Neuron (in vitro differentiated cells): ENCODE measurements at regions not wholly inside any gene's neighbourhood (a gene's known extent, or its start where the extent isn't known, plus 50 kb on each side); places are given as distances from the start of the nearest gene placed in this dataset.
"Not testable (repeated sequence)": the region's sequence is repeated elsewhere in the genome, so short reads cannot be mapped to it uniquely, and the experiment has no call there.

ENCODE experiments used
- H2AFZ ChIP-seq: one replicate; pipeline ENCODE4 v1.6.1; 2013; ENCODE audit warnings: low read depth, mild to moderate bottlenecking, inconsistent platforms, low read length, moderate library complexity
- H3K27me3 ChIP-seq: one replicate; pipeline ENCODE4 v1.6.1; 2013; ENCODE audit warnings: low read length; ENCODE audit not compliant: insufficient read depth
- H3K36me3 ChIP-seq: one replicate; pipeline ENCODE4 v1.6.1; 2013; ENCODE audit warnings: low read length; ENCODE audit not compliant: insufficient read depth
- H3K4me1 ChIP-seq: one replicate; pipeline ENCODE4 v1.6.1; 2013; ENCODE audit warnings: low read length; ENCODE audit not compliant: insufficient read depth
- H3K4me3 ChIP-seq: 2 replicates; pipeline ENCODE4 v1.5.1; 2013; ENCODE audit warnings: mild to moderate bottlenecking, low read length, moderate library complexity
- H3K9me3 ChIP-seq: one replicate; pipeline ENCODE4 v1.6.1; 2013; ENCODE audit warnings: low read length

DNA sequence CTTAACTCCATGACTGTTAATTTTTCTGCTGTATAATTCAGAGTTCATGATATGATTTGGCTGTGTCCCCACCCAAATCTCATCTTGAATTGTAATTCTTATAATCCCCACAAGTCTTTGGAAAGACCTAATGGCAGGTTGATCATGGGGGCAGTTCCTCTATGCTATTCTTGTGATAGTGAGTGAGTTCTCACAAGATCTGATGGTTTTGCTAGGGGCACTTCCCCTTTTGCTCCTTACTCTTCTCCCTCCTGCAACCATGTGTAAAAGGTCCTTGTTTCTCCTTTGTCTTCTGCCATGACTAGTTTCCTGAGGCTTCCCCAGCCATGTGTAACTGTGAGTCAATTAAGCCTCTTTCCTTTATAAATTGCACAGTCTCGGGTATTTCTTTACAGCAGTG, 1751.9 kb downstream of the ARAP2 start:
- H3K27me3 ChIP-seq: no peaks in the 10 kb centered on the region
- no peaks in the 10 kb centered on the region for H3K36me3 ChIP-seq
- no peaks in the 10 kb centered on the region for H3K9me3 ChIP-seq
- H3K4me1 ChIP-seq: no peaks in the 10 kb centered on the region
- H2AFZ ChIP-seq: no peak overlapping the region
- no peak overlapping the region for H3K4me3 ChIP-seq

DNA sequence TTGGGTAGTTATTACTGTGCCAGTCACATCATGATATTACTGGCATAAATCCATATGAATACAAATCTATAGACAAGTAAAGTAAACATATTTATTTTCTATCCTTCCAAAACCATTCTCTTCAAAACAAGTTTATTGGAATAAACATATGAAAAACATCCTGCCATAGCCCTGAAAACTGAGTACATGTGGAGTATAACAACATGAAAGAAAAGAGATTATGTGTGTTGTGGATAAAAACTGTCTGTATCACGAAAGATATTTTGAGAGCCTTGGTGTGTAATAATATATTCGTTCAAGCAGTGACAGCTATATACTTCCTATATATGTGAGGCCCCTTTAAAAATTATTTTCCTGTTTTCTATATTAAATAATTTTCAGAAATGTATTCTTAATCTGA, 1742.2 kb downstream of the ARAP2 start:
- Histone ChIP-seq H3K9me3 (no peaks in the 10 kb centered on the region), H3K36me3 (no peaks in the 10 kb centered on the region), H3K4me1 (no peaks in the 10 kb centered on the region), H3K4me3 (no peak overlapping the region), H2AFZ (no peak overlapping the region), H3K27me3 (no peaks in the 10 kb centered on the region)

DNA sequence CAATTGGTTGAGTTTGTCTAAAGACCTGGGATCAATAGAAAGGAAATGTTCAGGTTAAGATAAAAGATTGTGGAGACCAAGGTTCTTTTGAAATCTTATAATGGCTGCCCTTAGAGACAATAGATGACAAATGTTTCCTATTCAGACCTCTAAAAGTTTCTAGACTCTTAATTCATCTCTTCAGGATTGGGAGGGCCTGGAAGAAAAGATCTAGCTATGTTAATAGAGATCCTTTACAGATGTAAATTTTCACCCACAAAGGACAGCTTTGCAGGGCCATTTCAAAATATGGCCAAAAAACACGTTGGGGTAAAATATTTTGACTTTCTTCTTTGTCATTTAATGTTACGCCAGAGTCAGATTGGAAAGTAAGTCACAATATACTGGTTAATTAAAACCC, 1739.6 kb downstream of the ARAP2 start:
- H3K36me3 ChIP-seq, H3K4me3 ChIP-seq, H3K4me1 ChIP-seq, H3K27me3 ChIP-seq, H2AFZ ChIP-seq, H3K9me3 ChIP-seq: not testable (repeated sequence)

DNA sequence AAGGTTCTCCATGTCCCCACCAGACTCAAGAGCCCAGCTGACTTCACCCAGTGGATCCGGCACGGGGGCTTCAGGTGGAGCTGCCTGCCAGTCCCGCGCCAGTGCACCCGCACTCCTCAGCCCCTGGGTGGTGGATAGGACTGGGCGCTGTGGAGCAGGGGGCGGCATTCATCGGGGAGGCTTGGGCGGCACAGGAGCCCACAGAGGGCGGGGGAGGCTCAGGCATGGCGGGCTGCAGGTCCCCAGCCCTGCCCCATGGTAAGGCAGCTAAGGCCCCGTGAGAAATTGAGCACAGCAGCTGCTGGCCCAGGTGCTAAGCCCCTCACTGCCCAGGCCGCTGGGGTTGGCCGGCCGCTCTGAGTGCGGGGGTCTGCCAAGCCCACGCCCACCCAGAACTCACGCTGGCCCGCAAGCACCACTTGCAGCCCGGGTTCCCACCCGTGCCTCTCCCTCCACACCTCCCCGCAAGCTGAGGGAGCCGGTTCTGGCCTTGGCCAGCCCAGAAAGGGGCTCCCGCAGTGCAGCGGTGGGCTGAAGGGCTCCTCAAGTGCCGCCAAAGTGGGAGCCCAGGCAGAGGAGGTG, 1737.7 kb downstream of the ARAP2 start:
- H3K27me3 ChIP-seq, H3K9me3 ChIP-seq, H2AFZ ChIP-seq, H3K4me1 ChIP-seq, H3K36me3 ChIP-seq, H3K4me3 ChIP-seq: not testable (repeated sequence)

DNA sequence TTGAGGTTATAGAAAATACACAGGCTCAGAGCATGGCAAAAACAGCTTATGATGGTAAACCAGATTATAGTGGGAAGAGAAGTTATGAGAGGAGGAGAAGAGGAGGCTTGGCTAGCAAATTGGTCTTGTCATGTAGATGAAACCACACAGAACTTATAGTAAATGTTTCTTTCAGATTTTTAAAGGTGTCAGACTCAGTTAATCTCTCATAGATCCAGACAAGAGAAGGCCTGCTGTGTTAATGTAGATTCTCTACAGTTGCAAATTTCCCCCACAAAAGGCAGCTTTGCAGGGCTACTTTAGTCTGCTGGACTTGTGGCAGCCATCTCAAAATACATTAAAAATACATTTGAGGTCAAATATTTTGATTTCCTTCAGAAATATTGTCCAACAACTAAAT, 1731.7 kb downstream of the ARAP2 start:
- H3K4me1 ChIP-seq: no peaks in the 10 kb centered on the region
- no peak overlapping the region for H2AFZ ChIP-seq
- no peak overlapping the region for H3K4me3 ChIP-seq
- no peaks in the 10 kb centered on the region for H3K9me3 ChIP-seq
- H3K27me3 ChIP-seq: no peaks in the 10 kb centered on the region
- no peaks in the 10 kb centered on the region for H3K36me3 ChIP-seq

DNA sequence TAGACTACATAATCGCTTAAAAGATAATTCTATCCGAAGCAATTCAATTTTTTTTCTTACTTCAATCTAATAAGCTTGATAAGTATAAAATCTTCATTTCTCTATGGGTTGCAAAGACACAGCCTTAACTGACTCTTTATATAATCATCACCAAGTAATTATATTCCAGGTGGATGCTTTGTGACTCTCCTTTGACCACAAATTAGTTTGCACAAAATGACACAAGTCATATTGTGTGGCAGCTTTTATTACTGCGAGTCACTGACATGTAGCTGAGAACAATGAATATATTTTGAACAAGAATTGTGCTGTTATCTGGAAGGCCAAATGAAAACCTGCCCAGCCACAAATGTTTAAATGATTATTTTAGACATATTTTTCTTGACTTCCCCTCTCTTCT, 1727.8 kb downstream of the ARAP2 start:
- H3K4me3 ChIP-seq: no peak overlapping the region
- H3K36me3 ChIP-seq: no peaks in the 10 kb centered on the region
- H3K27me3 ChIP-seq: no peaks in the 10 kb centered on the region

DNA sequence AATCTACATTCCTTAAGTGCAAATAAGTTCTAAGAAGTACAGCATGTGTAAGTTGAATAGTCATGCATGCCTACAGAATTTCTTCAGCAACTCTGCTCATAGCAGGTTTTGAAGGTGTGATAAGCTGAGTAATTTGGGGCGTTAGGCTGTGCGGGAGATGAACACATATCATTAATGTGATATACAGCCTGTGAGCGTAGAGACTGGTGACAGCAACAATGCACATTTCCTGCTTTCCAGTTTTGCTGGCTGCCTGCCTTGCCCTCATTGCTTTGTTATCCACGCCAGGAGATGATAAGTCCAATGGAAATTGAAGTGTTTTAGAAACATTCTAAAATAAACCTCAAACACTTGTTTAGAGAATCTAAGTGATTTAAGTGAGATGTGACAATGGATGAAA, 1709.4 kb downstream of the ARAP2 start:
- no peak overlapping the region for H3K4me3 ChIP-seq
- H3K9me3 ChIP-seq: no peaks in the 10 kb centered on the region
- H3K36me3 ChIP-seq: no peaks in the 10 kb centered on the region
- no peak overlapping the region for H2AFZ ChIP-seq
- no peaks in the 10 kb centered on the region for H3K27me3 ChIP-seq
- no peaks in the 10 kb centered on the region for H3K4me1 ChIP-seq

More for the DNA sequence above, 1727.8 kb downstream of the ARAP2 start:
- no peaks in the 10 kb centered on the region for H3K4me1 ChIP-seq
- H2AFZ ChIP-seq: no peak overlapping the region
- no peaks in the 10 kb centered on the region for H3K9me3 ChIP-seq

DNA sequence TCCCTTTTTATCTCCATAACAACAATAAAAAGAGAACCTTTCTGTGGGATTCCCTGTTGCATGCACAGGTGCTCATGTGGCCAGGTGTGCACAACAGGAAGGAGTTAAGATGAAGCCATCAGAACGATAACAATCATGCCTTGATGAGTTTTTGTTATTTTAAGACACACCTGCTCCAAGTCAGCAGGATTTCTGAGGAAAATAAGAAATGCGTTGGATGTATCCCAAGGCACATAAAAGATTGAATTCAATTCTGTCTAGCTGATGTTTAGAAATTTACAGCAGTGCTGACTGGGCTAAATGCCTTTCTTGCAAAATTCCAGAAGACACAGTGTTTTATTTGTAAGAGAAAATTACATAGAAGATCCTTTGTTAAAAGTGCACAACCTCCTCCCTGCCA, 1678.2 kb downstream of the ARAP2 start:
- Histone ChIP-seq H3K4me1 (no peaks in the 10 kb centered on the region), H3K4me3 (no peak overlapping the region), H3K9me3 (no peaks in the 10 kb centered on the region)

DNA sequence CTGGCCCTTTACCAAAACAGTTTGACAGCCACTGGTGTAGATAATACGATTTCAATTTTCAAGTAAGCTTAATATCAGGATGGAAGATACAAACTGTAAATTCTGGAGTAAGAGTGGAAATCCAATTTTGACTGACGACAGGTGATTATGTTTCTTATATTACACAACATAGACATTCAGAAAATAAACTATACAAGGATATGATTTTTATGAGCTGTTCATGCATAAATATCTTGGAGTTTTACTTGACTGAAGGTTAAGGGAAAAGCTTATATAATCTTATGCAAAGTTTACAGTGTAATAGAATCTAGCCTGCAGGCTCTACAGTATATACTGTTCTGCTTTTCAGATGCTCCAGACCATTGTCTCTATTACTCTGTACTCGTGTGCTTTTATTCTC, 1672.3 kb downstream of the ARAP2 start:
- no peaks in the 10 kb centered on the region for H3K4me1 ChIP-seq
- H2AFZ ChIP-seq: no peak overlapping the region
- no peaks in the 10 kb centered on the region for H3K36me3 ChIP-seq
- H3K4me3 ChIP-seq: no peak overlapping the region
- H3K27me3 ChIP-seq: no peaks in the 10 kb centered on the region
- H3K9me3 ChIP-seq: no peaks in the 10 kb centered on the region

More for the DNA sequence above, 1678.2 kb downstream of the ARAP2 start:
- Histone ChIP-seq H2AFZ (no peak overlapping the region), H3K27me3 (no peaks in the 10 kb centered on the region), H3K36me3 (no peaks in the 10 kb centered on the region)

DNA sequence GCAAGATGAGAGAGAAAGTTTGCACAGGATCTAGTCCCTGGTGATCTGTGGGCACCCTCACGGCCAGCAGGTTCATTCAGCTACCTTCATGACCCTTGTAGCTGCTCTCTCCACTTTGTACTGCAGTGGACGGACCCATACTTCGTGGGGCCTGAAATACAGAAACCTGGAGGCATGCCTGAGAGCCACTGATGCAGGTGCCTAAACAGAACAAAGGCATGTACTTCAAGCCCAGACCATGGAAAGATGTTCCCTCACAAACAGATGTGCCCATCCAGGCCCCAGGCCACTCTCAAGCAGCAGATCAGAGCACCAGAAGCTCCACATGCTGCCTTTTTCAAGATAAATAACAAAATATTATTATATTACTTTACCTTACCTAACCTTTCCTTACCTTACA, 1629.0 kb downstream of the ARAP2 start:
- H3K36me3 ChIP-seq: no peaks in the 10 kb centered on the region
- no peaks in the 10 kb centered on the region for H3K27me3 ChIP-seq
- H3K4me1 ChIP-seq: peaks cover 17% of the 10 kb centered on the region
- H3K9me3 ChIP-seq: no peaks in the 10 kb centered on the region
- no peak overlapping the region for H2AFZ ChIP-seq
- no peak overlapping the region for H3K4me3 ChIP-seq

DNA sequence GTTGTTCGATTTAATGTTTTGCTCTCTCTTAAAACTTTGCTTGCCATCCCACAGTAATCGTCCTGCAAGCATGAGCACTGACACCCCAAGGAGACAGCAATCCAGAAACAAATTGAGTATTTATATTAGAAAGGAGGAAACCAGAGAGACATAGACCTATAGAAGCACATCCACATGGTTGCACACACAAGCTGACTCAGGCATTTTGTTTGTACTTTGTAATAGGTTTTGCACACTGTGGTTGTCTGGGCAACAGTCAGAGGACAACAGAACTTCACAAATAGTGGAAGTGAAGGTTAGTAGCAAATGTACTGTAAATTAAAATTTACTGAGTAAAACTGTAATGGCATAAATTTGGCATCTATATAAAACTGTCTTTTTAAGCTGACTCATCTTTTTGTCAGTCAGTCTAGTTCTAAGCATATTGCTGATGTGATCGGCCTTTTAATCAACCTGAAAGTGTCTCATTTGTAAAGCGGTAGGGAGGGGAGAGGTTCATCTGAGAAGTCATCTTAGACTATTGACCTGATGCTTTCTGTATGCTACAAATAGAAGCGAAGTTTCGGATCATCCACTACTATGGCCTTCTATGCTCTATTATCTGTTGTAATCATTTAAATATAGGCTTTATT, 1624.7 kb downstream of the ARAP2 start:
- Histone ChIP-seq H3K4me3 (no peak overlapping the region), H3K9me3 (no peaks in the 10 kb centered on the region), H3K4me1 (peaks cover 17% of the 10 kb centered on the region), H2AFZ (no peak overlapping the region), H3K27me3 (no peaks in the 10 kb centered on the region), H3K36me3 (no peaks in the 10 kb centered on the region)

DNA sequence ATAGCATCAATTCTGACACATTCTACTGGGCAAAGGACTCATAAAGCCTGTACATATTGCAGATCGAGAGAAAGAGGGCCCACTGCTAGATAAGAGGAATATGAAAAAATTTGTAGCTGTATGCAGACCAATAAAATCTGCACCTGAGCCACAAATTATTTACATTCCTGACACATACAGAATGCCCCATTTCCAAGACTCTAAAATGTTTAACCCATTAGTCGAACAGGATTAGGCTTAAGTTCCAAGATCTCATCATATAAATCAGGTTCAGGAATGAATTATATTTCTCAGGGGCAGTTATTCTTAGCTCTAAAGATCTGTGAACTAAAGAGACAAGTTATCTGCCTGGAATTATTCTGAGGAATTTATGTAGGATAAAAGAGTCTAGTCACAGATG, 1615.8 kb downstream of the ARAP2 start:
- no peak overlapping the region for H3K4me3 ChIP-seq
- no peaks in the 10 kb centered on the region for H3K27me3 ChIP-seq
- H3K9me3 ChIP-seq: no peaks in the 10 kb centered on the region
- H2AFZ ChIP-seq: no peak overlapping the region
- no peaks in the 10 kb centered on the region for H3K4me1 ChIP-seq
- H3K36me3 ChIP-seq: no peaks in the 10 kb centered on the region

DNA sequence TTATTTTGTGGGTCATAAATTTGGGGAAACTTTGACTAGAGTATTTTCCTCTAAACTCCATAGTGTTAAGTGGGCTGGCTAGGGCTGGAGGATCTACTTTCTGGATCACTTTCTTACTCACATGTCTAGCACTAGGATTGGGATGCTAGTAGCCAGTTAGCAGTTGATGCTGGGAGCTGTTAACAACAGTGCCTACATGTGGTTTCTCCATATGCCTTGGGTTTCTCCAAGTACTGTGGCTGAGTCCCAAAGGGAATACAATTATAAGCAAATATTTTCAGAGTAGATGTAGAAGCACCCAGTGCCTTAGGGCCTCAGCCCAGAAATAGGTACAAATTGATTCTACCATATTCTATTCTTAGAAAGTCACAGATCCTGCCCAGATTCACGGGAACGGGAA, 1614.9 kb downstream of the ARAP2 start:
- H3K4me1 ChIP-seq: no peaks in the 10 kb centered on the region
- H3K9me3 ChIP-seq: no peaks in the 10 kb centered on the region
- no peak overlapping the region for H3K4me3 ChIP-seq
- H3K36me3 ChIP-seq: no peaks in the 10 kb centered on the region
- H3K27me3 ChIP-seq: no peaks in the 10 kb centered on the region
- H2AFZ ChIP-seq: no peak overlapping the region

DNA sequence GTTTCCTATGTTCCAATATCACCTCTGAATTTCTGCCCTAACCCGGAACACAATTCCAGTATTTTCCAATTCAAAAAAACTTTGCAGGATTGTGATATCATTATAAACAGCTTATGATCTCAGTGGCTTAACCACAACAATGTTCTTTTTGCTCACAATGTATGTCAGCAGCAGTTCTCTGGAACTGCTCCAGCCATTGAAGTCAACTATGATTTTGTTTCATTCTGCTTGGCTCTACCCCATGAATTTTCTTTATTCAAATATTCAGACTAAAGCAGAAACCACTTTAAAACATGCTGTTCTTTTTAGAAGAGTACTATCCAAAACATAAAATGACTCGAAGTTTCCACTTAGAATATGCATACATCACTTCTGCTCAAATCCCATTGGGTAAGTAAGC, 1611.1 kb downstream of the ARAP2 start:
- no peaks in the 10 kb centered on the region for H3K9me3 ChIP-seq
- H3K36me3 ChIP-seq: no peaks in the 10 kb centered on the region
- H2AFZ ChIP-seq: no peak overlapping the region
- no peaks in the 10 kb centered on the region for H3K27me3 ChIP-seq
- H3K4me3 ChIP-seq: no peak overlapping the region
- H3K4me1 ChIP-seq: peaks cover 8% of the 10 kb centered on the region
